Ishikawa (cell line): ENCODE measurements at regions not wholly inside any gene's neighbourhood (a gene's known extent, or its start where the extent isn't known, plus 50 kb on each side); places are given as distances from the start of the nearest gene placed in this dataset.

Source experiments
- CEBPB ChIP-seq: IDR thresholded peaks from 2 replicates; pipeline ENCODE4 v1.6.1; 2012
- CREB1 ChIP-seq: IDR thresholded peaks from 2 replicates; pipeline ENCODE4 v1.6.1; 2012; ENCODE audit warnings: low read depth
- EGR1 ChIP-seq: IDR thresholded peaks from 2 replicates; pipeline ENCODE4 v1.6.1; 2012
- EP300 ChIP-seq: IDR thresholded peaks from 2 replicates; pipeline ENCODE4 v1.6.1; 2012; ENCODE audit warnings: borderline replicate concordance
- FOXM1 ChIP-seq: IDR thresholded peaks from 2 replicates; pipeline ENCODE4 v1.6.1; 2012; ENCODE audit warnings: low read depth, borderline replicate concordance
- NFIC ChIP-seq: IDR thresholded peaks from 2 replicates; pipeline ENCODE4 v1.6.1; 2012
- RAD21 ChIP-seq: IDR thresholded peaks from 2 replicates; pipeline ENCODE4 v1.6.1; 2012; ENCODE audit warnings: low read depth
- TAF1 ChIP-seq: IDR thresholded peaks from 2 replicates; pipeline ENCODE4 v1.6.1; 2012; ENCODE audit warnings: low read depth, mild to moderate bottlenecking
- TCF12 ChIP-seq: IDR thresholded peaks from 2 replicates; pipeline ENCODE4 v1.6.1; 2012; ENCODE audit warnings: low read depth
- TEAD4 ChIP-seq: IDR thresholded peaks from 2 replicates; pipeline ENCODE4 v1.6.1; 2012
- YY1 ChIP-seq: IDR thresholded peaks from 2 replicates; pipeline ENCODE4 v1.6.1; 2012; ENCODE audit warnings: low read depth
- ZBTB7A ChIP-seq: IDR thresholded peaks from 2 replicates; pipeline ENCODE4 v1.6.1; 2012; ENCODE audit warnings: low read depth
- TF ChIP-seq, protein P1 (sequence below): IDR thresholded peaks from 2 replicates; pipeline ENCODE4 v1.6.1; 2012
- TF ChIP-seq, protein P2 (sequence below): IDR thresholded peaks from 2 replicates; pipeline ENCODE4 v1.6.1; 2012
- TF ChIP-seq, protein P3 (sequence below): IDR thresholded peaks from 2 replicates; pipeline ENCODE4 v1.6.1; 2012; ENCODE audit warnings: low read depth, mild to moderate bottlenecking

DNA sequence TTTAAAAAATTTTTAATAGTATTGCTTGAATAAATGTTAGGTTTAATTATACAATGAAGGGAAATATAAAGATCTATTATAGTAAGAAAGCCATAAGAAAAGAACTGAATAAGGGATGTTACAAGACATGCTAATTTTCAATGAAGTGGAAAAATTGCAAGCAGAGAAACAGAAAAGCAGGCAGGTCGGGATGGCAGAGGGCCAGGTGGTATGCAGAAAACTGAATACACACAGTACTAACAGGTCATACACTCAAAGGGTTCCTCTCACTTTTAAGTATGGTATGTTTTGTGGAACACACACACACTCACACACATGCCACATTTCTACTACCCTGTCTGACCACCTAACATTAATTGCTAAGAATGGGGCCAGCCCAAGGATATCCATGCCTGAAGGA is 76.7 kb upstream of the DTNA start:
- TF ChIP-seq ZBTB7A (no peak), NFIC (no peak), YY1 (no peak), TCF12 (no peak), TEAD4 (no peak), RAD21 (no peak), FOXM1 (no peak)
- TF ChIP-seq, protein P1, sequence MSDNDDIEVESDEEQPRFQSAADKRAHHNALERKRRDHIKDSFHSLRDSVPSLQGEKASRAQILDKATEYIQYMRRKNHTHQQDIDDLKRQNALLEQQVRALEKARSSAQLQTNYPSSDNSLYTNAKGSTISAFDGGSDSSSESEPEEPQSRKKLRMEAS = no peak
- TF ChIP-seq, protein P2, sequence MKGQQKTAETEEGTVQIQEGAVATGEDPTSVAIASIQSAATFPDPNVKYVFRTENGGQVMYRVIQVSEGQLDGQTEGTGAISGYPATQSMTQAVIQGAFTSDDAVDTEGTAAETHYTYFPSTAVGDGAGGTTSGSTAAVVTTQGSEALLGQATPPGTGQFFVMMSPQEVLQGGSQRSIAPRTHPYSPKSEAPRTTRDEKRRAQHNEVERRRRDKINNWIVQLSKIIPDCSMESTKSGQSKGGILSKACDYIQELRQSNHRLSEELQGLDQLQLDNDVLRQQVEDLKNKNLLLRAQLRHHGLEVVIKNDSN = no peak

DNA sequence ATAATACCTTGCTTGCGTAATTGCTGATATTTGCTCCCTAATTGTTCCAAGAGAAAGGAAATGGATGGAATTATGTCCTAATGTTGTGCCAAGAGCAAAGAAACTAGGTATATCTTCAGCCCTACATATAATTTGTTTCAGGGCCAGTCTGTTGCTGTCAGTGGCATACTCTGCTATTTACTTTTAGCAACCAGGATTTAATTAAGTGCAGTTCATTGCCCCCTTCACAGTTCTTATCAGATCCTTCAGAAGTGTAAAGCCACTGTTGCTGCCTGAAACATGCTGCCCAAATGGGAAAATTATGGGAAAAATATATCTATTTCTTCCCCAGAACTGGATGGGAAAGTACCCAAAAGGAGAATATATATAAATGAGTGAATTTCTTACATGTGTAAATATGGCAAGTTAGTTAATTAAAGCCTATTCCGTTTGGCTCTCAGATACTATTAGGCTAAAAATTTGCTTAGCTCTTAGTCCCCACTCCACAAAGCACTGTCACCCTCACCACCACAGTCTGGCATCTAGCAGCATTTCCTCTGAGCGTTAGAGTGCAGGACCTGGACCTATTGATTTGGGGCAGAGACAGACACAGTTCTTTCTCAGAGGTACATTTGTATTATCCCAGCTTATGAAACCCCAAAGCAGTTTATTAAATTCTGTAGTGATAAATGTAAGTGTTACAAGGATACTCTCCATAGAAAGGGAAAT is 72.8 kb upstream of the DTNA start:
- TF ChIP-seq TCF12 = no peak
- TF ChIP-seq EGR1 = no peak
- no peak for TF ChIP-seq TAF1
- TF ChIP-seq CEBPB = no peak
- TF ChIP-seq, protein P2 = no peak

- TF ChIP-seq, protein P1 = no peak
- TF ChIP-seq CREB1 (no peak), TAF1 (no peak), FOXM1 (no peak)
These were observed 70.4 kb upstream of the DTNA start for GRCh38 chr18:34639687-34640086.

- TF ChIP-seq YY1 (no peak), FOXM1 (no peak), ZBTB7A (no peak), TCF12 (no peak), TEAD4 (no peak), CEBPB (no peak), EP300 (no peak), RAD21 (no peak), TAF1 (no peak), CREB1 (no peak), NFIC (no peak)
- TF ChIP-seq, protein P1 = no peak
- TF ChIP-seq, protein P3, sequence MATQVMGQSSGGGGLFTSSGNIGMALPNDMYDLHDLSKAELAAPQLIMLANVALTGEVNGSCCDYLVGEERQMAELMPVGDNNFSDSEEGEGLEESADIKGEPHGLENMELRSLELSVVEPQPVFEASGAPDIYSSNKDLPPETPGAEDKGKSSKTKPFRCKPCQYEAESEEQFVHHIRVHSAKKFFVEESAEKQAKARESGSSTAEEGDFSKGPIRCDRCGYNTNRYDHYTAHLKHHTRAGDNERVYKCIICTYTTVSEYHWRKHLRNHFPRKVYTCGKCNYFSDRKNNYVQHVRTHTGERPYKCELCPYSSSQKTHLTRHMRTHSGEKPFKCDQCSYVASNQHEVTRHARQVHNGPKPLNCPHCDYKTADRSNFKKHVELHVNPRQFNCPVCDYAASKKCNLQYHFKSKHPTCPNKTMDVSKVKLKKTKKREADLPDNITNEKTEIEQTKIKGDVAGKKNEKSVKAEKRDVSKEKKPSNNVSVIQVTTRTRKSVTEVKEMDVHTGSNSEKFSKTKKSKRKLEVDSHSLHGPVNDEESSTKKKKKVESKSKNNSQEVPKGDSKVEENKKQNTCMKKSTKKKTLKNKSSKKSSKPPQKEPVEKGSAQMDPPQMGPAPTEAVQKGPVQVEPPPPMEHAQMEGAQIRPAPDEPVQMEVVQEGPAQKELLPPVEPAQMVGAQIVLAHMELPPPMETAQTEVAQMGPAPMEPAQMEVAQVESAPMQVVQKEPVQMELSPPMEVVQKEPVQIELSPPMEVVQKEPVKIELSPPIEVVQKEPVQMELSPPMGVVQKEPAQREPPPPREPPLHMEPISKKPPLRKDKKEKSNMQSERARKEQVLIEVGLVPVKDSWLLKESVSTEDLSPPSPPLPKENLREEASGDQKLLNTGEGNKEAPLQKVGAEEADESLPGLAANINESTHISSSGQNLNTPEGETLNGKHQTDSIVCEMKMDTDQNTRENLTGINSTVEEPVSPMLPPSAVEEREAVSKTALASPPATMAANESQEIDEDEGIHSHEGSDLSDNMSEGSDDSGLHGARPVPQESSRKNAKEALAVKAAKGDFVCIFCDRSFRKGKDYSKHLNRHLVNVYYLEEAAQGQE = no peak
- TF ChIP-seq, protein P2 = no peak
These were observed 69.8 kb upstream of the DTNA start for GRCh38 chr18:34640276-34640675.

GRCh38 chr18:34643989-34644388 is 66.1 kb upstream of the DTNA start:
- TF ChIP-seq, protein P3 = no peak
- TF ChIP-seq, protein P2 = no peak
- TF ChIP-seq ZBTB7A = no peak
- no peak for TF ChIP-seq RAD21
- TF ChIP-seq, protein P1 = no peak
- TF ChIP-seq EP300 = no peak
- TF ChIP-seq TAF1 = no peak
- TF ChIP-seq FOXM1 = no peak
- no peak for TF ChIP-seq TCF12
- no peak for TF ChIP-seq CEBPB
- no peak for TF ChIP-seq NFIC
- TF ChIP-seq CREB1 = no peak
- no peak for TF ChIP-seq YY1
- no peak for TF ChIP-seq EGR1
